Keratinocyte (primary cell): ENCODE measurements at regions not wholly inside any gene's neighbourhood (a gene's known extent, or its start where the extent isn't known, plus 50 kb on each side); places are given as distances from the start of the nearest gene placed in this dataset.

Source experiments
- EZH2 ChIP-seq: IDR thresholded peaks from one replicate; pipeline ENCODE4 v1.6.1; 2012; ENCODE audit warnings: inconsistent platforms, mild to moderate bottlenecking, low read length, moderate library complexity
- TF ChIP-seq, protein P1 (sequence below), 3 experiments: IDR thresholded peaks in 1 of 3; conservative IDR thresholded peaks in 1 of 3; optimal IDR thresholded peaks in 1 of 3; 2 replicates in 2 of 3; 3 replicates in 1 of 3; pipeline versions ENCODE3 to v1.5.1; 2011; ENCODE audit warnings: low read length in 3 of 3, mild to moderate bottlenecking in 3 of 3, moderate library complexity in 2 of 3, control low read depth in 1 of 3, inconsistent platforms in 1 of 3; ENCODE audit not compliant: insufficient read depth in 2 of 3; ENCODE audit errors: extremely low read depth in 1 of 3

DNA sequence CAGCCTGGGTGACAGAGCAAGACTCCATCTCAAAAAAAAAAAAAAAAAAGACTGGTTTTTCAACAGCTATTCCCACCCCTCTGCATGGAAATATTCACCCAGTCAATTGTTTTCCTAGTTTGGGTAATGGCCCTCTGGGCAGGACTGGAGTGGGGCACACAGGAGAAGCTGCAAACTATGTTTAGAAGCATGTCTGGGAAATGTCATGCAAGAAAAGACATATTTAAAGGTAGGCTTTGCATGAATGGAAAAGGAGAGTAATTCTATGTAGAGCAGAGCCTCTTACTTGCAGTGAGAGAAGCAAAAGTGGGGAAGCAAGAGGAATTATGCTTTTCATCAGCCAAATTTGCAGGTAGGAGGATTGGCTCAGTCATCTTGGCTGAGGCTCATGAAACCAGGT, 276.5 kb upstream of the PLEKHG7 start:
- TF ChIP-seq, protein P1, sequence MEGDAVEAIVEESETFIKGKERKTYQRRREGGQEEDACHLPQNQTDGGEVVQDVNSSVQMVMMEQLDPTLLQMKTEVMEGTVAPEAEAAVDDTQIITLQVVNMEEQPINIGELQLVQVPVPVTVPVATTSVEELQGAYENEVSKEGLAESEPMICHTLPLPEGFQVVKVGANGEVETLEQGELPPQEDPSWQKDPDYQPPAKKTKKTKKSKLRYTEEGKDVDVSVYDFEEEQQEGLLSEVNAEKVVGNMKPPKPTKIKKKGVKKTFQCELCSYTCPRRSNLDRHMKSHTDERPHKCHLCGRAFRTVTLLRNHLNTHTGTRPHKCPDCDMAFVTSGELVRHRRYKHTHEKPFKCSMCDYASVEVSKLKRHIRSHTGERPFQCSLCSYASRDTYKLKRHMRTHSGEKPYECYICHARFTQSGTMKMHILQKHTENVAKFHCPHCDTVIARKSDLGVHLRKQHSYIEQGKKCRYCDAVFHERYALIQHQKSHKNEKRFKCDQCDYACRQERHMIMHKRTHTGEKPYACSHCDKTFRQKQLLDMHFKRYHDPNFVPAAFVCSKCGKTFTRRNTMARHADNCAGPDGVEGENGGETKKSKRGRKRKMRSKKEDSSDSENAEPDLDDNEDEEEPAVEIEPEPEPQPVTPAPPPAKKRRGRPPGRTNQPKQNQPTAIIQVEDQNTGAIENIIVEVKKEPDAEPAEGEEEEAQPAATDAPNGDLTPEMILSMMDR (optimal IDR thresholded peaks at IDR 0.05 in 1 of 3, IDR thresholded peaks at IDR 0.05 in 1 of 3, conservative IDR thresholded peaks at IDR 0.05 in 1 of 3; ENCODE audit: extremely low read depth in 1 of 3, insufficient read depth in 2 of 3, low read length in 3 of 3): no peak
- TF ChIP-seq EZH2: no peak
